ENCODE measurements at regions not wholly inside any gene's neighbourhood (a gene's known extent, or its start where the extent isn't known, plus 50 kb on each side); places are given as distances from the start of the nearest gene placed in this dataset.

GRCh38 chr12:5166976-5167375, 123.3 kb downstream of the KCNA5 start:
- TF ChIP-seq, protein P1, sequence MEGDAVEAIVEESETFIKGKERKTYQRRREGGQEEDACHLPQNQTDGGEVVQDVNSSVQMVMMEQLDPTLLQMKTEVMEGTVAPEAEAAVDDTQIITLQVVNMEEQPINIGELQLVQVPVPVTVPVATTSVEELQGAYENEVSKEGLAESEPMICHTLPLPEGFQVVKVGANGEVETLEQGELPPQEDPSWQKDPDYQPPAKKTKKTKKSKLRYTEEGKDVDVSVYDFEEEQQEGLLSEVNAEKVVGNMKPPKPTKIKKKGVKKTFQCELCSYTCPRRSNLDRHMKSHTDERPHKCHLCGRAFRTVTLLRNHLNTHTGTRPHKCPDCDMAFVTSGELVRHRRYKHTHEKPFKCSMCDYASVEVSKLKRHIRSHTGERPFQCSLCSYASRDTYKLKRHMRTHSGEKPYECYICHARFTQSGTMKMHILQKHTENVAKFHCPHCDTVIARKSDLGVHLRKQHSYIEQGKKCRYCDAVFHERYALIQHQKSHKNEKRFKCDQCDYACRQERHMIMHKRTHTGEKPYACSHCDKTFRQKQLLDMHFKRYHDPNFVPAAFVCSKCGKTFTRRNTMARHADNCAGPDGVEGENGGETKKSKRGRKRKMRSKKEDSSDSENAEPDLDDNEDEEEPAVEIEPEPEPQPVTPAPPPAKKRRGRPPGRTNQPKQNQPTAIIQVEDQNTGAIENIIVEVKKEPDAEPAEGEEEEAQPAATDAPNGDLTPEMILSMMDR (IDR thresholded peaks at IDR 0.05), result no peak
- no peak for TF ChIP-seq POLR2A (IDR thresholded peaks at IDR 0.05)
